HFFc6 (cell line): ENCODE measurements at regions not wholly inside any gene's neighbourhood (a gene's known extent, or its start where the extent isn't known, plus 50 kb on each side); places are given as distances from the start of the nearest gene placed in this dataset.

Source experiments
- DNase-seq: peaks from one replicate; pipeline ENCODE4 v3.0.0-alpha.2; 2018
- H3K27ac Mint-ChIP-seq: 2 replicates; pipeline ENCODE4 v1.8.0; 2020; ENCODE audit warnings: mild to moderate bottlenecking, mixed read lengths
- H3K27me3 Mint-ChIP-seq: 2 replicates; pipeline ENCODE4 v1.8.0; 2021; ENCODE audit warnings: mild to moderate bottlenecking, moderate library complexity, mixed read lengths; ENCODE audit not compliant: insufficient read depth
- H3K36me3 Mint-ChIP-seq: 2 replicates; pipeline ENCODE4 v1.8.0; 2021; ENCODE audit warnings: low read depth, mixed read lengths
- H3K4me1 Mint-ChIP-seq: 2 replicates; pipeline ENCODE4 v1.8.0; 2020; ENCODE audit warnings: low read depth, mixed read lengths
- H3K4me3 Mint-ChIP-seq: 2 replicates; pipeline ENCODE4 v1.8.0; 2020; ENCODE audit warnings: mild to moderate bottlenecking, moderate library complexity, mixed read lengths
- H3K9me3 Mint-ChIP-seq: 2 replicates; pipeline ENCODE4 v1.8.0; 2020; ENCODE audit warnings: mild to moderate bottlenecking, mixed read lengths
- TF ChIP-seq, protein P1 (sequence below): fragments of 200-600 bp; sonication (generic); IDR thresholded peaks from 2 replicates; pipeline ENCODE4 v1.5.0; 2021; ENCODE audit warnings: antibody characterized with exemption, mild to moderate bottlenecking

DNA sequence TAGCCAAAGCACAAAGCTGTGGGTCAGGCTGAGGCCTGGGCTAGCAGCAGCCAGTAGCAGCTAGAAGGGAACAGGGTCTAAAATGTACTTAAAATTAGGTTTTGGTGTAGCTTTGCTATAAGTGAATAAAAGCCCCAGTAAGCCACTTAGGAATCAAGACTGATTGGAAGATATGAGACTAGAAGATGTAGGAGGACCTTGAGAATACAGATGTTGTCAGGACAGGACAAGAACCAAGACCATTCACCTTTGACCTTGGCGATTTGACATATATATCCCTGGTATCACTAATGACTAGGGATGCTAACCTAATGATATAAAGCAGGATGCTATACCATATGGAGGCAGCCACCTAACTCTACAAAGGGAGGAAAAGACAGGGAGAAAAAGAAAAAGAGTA is 238.1 kb downstream of the FBXO8 start:
- TF ChIP-seq, protein P1, sequence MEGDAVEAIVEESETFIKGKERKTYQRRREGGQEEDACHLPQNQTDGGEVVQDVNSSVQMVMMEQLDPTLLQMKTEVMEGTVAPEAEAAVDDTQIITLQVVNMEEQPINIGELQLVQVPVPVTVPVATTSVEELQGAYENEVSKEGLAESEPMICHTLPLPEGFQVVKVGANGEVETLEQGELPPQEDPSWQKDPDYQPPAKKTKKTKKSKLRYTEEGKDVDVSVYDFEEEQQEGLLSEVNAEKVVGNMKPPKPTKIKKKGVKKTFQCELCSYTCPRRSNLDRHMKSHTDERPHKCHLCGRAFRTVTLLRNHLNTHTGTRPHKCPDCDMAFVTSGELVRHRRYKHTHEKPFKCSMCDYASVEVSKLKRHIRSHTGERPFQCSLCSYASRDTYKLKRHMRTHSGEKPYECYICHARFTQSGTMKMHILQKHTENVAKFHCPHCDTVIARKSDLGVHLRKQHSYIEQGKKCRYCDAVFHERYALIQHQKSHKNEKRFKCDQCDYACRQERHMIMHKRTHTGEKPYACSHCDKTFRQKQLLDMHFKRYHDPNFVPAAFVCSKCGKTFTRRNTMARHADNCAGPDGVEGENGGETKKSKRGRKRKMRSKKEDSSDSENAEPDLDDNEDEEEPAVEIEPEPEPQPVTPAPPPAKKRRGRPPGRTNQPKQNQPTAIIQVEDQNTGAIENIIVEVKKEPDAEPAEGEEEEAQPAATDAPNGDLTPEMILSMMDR = no peak
- Mint-ChIP-seq H3K4me1 (no peaks in the 10 kb centered on the region), H3K27ac (no peak overlapping the region), H3K4me3 (no peak overlapping the region), H3K36me3 (no peaks in the 10 kb centered on the region), H3K9me3 (peaks cover 8% of the 10 kb centered on the region; the same call in 1 of the 2 replicates), H3K27me3 (no peaks in the 10 kb centered on the region)
- DNase-seq = no peak

DNA sequence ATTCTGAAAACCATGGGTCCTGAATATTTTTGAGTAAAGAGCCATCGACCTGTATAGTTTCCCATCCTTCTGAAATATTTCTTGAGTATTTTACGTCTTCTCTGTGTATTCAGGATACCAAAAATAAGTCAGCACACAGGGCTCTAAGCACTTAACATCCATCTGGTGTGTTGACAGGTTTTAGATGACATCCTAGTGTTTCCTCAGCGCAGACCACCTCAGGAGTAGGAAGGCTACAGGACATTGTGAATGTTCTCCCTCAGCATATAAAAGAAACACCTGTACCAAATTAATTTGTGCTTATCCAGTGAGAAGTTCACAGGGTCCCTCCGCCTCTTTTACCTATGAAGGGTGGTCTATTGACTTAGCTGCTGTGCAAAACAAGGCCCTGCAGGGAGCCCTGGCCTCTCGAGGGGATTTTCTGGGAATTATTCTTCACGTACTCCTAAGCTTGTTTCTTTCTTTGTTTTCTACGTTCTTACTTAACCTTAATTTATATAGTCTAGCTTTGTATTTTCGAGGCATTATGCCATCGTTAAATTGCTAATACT is 241.8 kb downstream of the FBXO8 start:
- H3K9me3 Mint-ChIP-seq = peaks cover 13% of the 10 kb centered on the region; the same call in 1 of the 2 replicates

GRCh38 chr4:174040287-174040686 is 243.2 kb downstream of the FBXO8 start:
- no peaks in the 10 kb centered on the region for H3K4me1 Mint-ChIP-seq
- H3K27me3 Mint-ChIP-seq = no peaks in the 10 kb centered on the region
- H3K9me3 Mint-ChIP-seq = peaks cover 7% of the 10 kb centered on the region; the same call in 1 of the 2 replicates
- H3K4me3 Mint-ChIP-seq = no peak overlapping the region
- DNase-seq = no peak
- H3K27ac Mint-ChIP-seq = no peak overlapping the region
- TF ChIP-seq, protein P1 = no peak
- no peaks in the 10 kb centered on the region for H3K36me3 Mint-ChIP-seq

More for the DNA sequence above, 241.8 kb downstream of the FBXO8 start:
- H3K4me3 Mint-ChIP-seq = no peak overlapping the region
- TF ChIP-seq, protein P1 = no peak
- no peak for DNase-seq
- H3K36me3 Mint-ChIP-seq = no peaks in the 10 kb centered on the region
- no peaks in the 10 kb centered on the region for H3K27me3 Mint-ChIP-seq
- no peaks in the 10 kb centered on the region for H3K4me1 Mint-ChIP-seq
- no peak overlapping the region for H3K27ac Mint-ChIP-seq

DNA sequence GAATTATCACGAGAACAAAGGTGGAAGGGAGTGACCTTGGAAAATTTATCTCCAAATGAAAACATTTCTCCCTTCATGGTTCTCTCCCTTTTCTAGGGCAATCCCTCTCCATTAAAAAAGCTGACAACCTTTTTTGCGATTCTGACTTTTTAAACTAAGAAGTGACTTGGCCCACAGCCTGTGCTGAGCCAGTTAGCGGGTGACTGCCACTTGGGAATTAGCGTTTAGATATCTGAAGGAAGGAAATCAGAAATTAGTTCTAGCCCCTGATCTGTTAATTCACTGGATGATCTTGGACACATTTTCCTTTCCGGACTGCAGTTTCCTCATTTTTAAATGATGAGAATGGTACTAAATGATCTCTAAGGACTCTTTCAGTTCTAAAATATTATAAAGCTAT is 245.0 kb downstream of the FBXO8 start:
- Mint-ChIP-seq H3K4me3 (no peak overlapping the region), H3K27me3 (no peaks in the 10 kb centered on the region), H3K9me3 (peaks cover 4% of the 10 kb centered on the region), H3K36me3 (no peaks in the 10 kb centered on the region), H3K4me1 (no peaks in the 10 kb centered on the region), H3K27ac (no peak overlapping the region)
- no peak for DNase-seq
- TF ChIP-seq, protein P1 = no peak

- TF ChIP-seq, protein P1 = no peak
- Mint-ChIP-seq H3K27ac (no peak overlapping the region), H3K4me3 (no peak overlapping the region), H3K4me1 (no peaks in the 10 kb centered on the region), H3K36me3 (no peaks in the 10 kb centered on the region), H3K27me3 (no peaks in the 10 kb centered on the region), H3K9me3 (peaks cover 4% of the 10 kb centered on the region)
- DNase-seq = no peak
Observed at GRCh38 chr4:174037631-174038030, 245.8 kb downstream of the FBXO8 start.

GRCh38 chr4:174037049-174037448 is 246.4 kb downstream of the FBXO8 start:
- Mint-ChIP-seq H3K36me3 (no peaks in the 10 kb centered on the region), H3K4me3 (no peak overlapping the region), H3K4me1 (no peaks in the 10 kb centered on the region), H3K27me3 (no peaks in the 10 kb centered on the region), H3K27ac (no peak overlapping the region), H3K9me3 (peaks cover 4% of the 10 kb centered on the region)
- TF ChIP-seq, protein P1 = no peak
- no peak for DNase-seq
